ENCODE measurements at regions not wholly inside any gene's neighbourhood (a gene's known extent, or its start where the extent isn't known, plus 50 kb on each side); places are given as distances from the start of the nearest gene placed in this dataset.

DNA sequence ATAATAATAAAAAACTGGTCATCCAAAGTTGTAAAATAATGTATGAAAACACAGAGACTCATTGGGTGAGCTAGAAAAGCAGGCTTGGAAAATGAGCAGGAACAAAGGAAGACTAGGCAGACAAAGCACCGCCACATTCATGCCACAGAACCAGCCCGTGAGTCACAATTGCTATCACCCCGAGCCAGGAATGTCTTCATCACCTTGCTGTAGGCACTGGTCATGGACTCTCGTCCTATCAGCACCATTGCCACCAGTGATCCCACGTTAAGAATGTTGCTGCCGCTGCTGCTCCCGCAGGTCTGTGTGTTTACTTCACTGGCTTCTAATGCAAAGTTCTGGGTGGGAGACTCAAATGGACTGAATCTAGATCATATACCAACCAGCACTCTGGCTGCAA lies 417.9 kb downstream of the PID1 start:
- TF ChIP-seq, protein P1, sequence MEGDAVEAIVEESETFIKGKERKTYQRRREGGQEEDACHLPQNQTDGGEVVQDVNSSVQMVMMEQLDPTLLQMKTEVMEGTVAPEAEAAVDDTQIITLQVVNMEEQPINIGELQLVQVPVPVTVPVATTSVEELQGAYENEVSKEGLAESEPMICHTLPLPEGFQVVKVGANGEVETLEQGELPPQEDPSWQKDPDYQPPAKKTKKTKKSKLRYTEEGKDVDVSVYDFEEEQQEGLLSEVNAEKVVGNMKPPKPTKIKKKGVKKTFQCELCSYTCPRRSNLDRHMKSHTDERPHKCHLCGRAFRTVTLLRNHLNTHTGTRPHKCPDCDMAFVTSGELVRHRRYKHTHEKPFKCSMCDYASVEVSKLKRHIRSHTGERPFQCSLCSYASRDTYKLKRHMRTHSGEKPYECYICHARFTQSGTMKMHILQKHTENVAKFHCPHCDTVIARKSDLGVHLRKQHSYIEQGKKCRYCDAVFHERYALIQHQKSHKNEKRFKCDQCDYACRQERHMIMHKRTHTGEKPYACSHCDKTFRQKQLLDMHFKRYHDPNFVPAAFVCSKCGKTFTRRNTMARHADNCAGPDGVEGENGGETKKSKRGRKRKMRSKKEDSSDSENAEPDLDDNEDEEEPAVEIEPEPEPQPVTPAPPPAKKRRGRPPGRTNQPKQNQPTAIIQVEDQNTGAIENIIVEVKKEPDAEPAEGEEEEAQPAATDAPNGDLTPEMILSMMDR (IDR thresholded peaks at IDR 0.05; ENCODE audit: poor library complexity), result no peak
- no peak for TF ChIP-seq EZH2phosphoT487 (IDR thresholded peaks at IDR 0.05; ENCODE audit: low read depth, severe bottlenecking, unreplicated experiment)
- no peak for TF ChIP-seq EZH2 (IDR thresholded peaks at IDR 0.05; ENCODE audit: borderline replicate concordance)
